ENCODE measurements at regions not wholly inside any gene's neighbourhood (a gene's known extent, or its start where the extent isn't known, plus 50 kb on each side); places are given as distances from the start of the nearest gene placed in this dataset.
"Not testable (repeated sequence)": the region's sequence is repeated elsewhere in the genome, so short reads cannot be mapped to it uniquely, and the experiment has no call there.

DNA sequence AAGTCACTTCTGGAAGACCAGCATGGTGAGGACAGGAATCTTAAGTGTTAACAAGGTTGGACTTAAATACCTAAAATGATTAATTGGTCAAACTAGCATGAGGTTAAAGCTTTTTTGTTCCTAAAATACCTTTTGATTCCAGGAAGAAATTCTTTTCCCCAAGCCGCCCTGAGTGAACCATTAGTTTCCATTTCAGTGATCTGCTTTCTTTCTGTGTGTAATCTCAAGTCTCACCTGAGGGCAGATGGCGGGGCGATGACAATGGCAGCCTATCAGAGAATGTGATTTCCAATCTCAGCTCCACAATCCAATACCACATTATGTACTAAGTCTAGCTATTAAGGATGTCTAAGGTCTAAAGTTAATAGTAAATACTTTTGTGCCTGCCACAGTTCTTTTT is 390.9 kb upstream of the SGCG start:
- DNase-seq: no peak

GRCh38 chr13:22793598-22794134 is 387.1 kb upstream of the SGCG start:
- no peak for DNase-seq

DNA sequence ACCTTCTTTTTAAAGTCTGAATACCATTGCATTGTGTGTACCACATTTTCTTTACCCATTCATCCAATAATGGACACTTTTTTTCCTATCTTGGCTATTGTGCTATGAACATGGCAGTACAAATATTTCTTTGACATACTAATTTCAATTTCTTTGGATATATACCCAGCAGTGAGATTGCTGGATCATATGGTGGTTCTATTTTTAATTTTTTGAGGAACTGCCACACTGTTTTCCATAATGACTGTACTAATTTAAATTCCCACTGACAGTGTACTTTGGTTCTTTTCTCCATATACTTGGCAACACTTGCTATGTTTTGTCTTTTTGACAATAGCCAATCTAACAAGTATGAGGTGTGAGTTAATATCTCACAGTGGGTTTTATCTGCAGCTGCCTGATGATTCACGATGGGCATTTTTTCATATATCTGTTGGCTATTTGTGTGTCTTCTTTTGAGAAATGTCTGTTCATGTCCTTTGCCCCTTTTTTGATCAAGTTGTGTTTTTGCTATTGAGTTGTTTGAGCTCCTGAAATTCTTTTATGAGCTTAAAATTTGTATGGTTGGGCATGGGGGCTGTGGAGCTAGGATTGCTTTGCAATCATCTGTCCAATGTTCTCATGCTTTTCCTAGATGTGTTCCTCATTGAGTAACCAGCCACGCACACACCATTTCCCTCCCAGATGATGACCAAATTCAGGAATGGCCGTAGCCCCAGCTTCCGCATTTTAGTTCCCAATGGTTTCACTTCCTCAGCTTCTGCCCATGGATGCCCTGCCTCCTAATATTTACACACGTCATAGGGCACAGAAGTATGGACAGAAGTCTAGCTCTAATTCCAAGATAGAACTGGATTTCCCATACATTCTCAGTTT is 380.0 kb upstream of the SGCG start:
- DNase-seq: no peak

DNA sequence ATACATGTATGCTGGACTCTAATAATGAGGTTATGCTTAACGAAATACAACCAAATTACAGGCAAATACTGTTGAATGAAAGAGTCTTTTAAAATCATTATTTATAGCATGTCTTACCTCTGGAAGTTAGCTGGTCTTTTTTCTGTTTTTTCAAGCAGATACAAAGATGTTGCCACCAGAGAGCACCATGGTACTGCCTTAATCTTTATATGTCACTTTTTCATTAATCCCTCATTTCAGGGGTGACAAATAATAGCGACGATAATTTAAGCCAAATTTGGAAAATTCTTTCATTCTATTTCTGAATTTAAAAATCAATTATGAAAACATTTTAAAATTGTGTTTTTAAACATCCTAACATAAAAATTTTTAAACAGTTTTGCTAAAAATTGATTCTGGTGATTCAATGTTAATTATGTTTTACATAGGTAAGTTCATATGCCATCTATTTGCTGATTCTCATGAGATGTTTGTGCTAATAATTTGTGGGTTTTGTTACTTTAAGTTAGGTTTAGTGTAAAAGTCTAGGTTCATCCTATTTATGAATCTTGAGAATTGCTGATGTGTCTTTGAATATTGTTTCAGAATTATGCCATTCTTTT is 379.3 kb upstream of the SGCG start:
- peak; percentile 41 for DNase-seq

DNA sequence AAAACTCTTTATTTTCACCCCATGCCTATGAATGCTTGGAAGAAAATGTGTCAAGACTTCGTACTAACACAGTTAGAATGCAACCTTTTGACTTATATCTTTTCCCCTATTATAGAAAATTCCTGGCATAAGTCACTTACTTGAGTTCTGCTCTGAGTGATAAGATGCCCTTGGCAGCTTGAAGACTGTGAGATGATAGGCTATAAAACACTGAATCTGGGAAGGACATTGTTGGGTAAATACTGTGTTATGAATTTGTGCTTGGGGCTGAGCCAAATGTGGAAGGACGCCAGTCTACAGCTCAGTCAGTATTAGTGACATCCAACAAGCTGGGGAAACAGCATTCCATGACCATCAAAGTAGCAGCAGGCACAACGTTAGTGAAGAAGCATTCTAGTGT is 368.0 kb upstream of the SGCG start:
- peak; percentile 35 for DNase-seq

DNA sequence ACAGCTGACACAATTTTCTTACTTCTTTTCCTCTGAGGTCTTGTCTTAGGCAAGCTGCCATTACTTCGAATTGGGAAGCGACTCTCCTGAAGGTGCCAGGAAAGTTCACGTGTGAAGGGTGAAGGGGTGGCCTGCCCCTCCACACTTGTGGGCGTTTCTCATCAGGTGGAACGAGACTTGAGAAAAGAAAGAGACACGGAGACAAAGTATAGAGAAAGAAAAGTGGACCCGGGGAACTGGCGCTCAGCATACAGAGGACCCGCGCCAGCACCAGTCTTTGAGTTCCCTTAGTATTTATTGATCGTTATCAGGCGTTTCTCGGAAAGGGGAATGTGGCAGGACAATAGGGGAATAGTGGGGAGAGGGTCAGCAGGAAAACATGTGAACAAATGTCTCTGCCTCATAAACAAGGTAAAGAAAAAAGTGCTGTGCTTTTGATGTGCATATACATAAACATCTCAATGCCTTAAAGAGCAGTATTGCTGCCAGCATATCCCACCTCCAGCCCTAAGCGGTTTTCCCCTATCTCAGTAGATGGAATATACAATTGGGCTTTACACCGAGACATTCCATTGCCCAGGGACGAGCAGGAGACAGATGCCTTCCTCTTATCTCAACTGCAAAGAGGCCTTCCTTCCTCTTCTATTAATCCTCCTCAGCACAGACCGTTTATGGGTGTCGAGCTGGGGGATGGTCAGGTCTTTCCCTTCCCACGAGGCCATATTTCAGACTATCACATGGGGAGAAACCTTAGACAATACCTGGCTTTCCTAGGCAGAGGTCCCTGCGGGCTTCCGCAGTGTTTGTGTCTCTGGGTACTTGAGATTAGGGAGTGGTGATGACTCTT is 367.0 kb upstream of the SGCG start:
- DNase-seq: peak; percentile 30

DNA sequence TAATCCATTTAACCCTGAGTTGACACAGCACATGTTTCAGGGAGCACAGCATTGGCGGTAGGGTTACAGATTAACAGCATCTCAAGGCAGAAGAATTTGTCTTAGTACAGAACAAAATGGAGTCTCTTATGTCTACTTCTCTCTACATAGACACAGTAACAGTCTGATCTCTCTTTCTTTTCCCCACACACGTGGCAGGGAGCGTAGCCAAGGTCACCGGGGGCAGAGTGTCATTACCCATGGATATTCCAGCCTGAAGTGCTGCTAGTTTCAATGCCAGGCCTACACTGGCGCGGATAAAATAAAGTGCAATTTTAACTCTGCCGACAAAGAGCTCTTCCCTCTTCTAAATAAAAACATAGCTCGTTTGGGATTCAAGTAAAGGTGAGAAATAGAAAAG is 366.3 kb upstream of the SGCG start:
- not testable (repeated sequence) for DNase-seq

DNA sequence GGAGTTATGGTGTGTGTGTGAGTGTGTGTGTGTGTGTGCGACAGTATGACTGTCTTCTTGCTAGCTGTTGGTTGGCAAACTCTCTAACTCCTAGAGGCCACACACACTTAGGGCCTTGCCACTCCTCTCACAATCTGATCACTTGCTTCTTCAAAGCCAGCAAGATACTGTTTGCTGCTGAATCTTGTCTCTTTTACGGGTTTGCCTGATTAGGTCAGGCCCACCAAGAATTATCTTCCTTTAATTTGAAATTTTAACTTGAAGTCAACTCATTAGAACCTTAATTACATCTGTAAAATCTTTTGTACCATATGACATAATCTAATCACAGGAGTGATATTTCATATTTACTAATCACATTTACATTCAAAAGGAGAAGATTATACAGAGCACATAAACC is 359.2 kb upstream of the SGCG start:
- no peak for DNase-seq

GRCh38 chr13:22825186-22825585 is 355.6 kb upstream of the SGCG start:
- no peak for DNase-seq

GRCh38 chr13:22828081-22828480 is 352.7 kb upstream of the SGCG start:
- no peak for DNase-seq

- DNase-seq: no peak
These were observed 344.3 kb upstream of the SGCG start for GRCh38 chr13:22836475-22836874.

DNA sequence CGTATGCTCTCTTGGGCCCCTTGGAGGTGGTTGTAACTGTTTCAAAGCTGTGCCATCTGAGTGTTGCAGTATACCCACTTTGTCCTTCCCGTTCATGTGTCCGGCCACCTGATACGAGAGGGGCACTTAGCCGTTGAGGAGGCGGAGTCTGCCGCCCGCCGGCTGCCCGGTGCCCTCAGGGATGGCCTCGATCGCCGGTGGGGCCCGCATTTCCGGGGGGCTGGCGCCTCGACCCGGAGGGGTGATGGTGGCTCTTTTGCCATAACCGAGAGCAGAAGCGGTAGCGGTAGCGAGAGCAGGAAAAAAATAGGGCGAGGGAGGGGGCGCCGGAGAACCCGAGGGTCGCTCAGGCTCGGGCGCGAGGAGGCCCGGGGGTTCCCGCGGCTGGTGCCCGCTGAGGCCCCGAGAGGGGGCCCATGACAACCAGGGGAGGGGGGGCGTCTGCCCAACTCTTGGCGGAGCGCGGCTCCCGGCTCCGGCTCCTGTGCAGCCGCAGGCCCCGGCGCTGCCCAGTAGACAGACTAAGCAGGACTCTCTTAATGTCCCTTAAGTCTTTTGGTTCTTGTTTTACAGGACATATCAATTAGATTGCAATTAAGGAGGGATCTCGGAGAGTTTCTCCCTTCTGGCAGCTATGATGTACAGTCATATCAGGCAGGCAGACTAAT is 342.7 kb upstream of the SGCG start:
- DNase-seq: no peak

- no peak for DNase-seq
These were observed 340.9 kb upstream of the SGCG start for GRCh38 chr13:22839603-22840530.

GRCh38 chr13:22846551-22846950 is 334.2 kb upstream of the SGCG start:
- DNase-seq: no peak

DNA sequence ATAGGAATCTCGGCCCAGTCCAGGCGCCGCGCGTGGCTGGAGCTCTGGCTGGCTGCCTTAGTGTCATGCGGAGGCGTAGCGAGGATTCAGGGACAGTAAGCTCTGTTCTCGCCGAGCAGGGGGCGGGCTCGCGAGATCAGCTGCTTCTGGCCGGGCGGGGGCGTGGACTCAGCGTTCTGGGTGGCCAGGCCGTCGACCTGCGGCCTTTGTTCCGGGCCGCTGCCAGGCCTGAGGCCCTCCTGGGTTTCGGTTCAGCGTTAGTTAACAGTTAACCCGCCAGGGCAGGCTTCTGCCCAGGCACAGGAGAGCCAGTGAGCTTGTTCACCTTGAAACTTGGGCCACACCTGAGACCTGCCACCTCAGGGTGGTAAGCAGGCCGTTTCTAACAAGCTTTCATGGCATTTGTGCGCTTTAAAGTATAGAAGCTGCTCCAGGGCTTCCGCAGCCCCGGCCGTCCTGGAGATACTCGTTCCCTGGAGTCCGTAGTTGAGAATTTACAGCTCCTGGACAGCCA is 332.2 kb upstream of the SGCG start:
- no peak for DNase-seq

DNA sequence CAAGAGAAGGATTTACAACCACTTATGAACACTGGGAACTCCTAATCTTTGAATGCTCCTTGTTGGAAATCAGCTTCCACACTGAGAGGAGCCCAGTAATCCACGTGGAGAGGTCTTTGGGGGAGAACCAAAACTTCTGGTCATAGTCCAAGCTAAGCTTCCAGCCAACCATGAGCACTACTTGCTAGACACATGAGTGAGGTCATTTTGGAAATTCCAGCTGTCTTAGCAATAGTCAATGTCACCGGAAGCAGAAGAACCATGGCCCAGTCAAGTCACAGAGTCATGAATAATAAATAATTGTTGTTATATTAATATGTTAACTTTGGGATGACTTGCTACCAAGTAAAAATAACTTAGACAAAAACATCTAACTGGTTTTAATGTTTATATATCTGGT is 324.9 kb upstream of the SGCG start:
- no peak for DNase-seq

DNA sequence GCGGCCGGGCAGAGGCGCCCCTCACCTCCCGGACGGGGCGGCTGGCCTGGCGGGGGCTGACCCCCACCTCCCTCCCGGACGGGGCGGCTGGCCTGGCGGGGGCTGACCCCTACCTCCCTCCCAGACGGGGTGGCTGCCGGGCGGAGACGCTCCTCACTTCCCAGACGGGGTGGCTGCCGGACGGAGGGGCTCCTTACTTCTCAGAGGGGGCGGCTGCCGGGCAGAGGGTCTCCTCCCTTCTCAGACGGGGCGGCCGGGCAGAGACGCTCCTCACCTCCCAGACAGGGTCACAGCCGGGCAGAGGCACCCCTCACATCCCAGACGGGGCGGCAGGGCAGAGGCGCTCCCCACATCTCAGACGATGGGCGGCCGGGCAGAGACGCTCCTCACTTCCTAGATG is 321.8 kb upstream of the SGCG start:
- DNase-seq: not testable (repeated sequence)

DNA sequence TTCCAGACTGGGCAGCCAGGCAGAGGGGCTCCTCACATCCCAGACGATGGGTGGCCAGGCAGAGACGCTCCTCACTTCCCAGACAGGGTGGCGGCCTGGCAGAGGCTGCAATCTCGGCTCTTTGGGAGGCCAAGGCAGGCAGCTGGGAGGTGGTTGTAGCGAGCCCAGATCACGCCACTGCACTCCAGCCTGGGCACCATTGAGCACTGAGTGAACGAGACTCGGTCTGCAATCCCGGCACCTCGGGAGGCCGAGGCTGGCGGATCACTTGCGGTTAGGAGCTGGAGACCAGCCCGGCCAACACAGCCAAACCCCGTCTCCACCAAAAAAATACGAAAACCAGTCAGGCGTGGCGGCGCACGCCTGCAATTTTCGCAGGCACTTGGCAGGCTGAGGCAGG is 321.4 kb upstream of the SGCG start:
- not testable (repeated sequence) for DNase-seq

DNA sequence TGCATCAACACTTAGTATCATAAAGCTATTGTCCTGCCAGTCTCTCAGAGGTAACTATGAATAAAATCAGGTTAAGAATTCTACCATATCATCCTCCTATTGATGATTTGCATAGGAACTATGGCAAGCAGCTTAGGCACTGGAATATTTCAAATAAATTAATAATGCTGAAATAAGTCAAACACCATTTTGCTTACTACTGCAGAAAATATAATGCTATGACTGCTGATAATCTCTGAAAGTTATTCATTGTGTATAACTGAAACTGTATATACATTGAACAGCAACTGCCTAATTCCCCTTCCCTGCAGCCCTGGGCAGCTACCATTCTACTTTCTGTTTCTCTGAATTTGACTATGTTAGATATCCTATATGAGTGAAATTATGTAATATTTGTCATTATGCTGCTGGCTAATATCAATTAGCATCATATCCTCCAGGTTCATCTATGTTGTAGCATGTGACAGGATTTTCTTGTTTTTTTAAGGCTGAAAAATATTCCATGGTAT is 318.8 kb upstream of the SGCG start:
- DNase-seq: no peak

GRCh38 chr13:22862478-22862877 is 318.3 kb upstream of the SGCG start:
- no peak for DNase-seq

DNA sequence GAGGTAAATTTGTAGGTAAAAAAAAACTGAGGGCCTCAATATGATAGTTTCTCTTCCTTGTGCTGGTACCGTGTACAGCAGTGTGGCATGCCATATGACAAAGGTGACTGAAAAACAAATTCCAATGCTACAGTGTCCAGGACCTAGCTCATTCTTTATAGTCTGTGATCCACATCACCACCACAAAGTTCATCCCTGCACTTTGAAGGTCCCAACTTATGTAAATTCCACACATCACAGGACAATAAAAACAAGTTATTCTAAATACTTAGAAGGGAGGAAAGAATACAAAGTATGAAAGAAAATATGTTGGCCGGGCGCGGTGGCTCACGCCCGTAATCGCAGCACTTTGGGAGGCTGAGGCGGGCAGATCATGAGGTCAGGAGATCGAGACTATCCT is 314.6 kb upstream of the SGCG start:
- no peak for DNase-seq
